Endodermal cell (in vitro differentiated cells): ENCODE measurements at regions not wholly inside any gene's neighbourhood (a gene's known extent, or its start where the extent isn't known, plus 50 kb on each side); places are given as distances from the start of the nearest gene placed in this dataset.

ENCODE experiments used
- DNase-seq: peaks from one replicate; pipeline ENCODE4 v3.0.0-alpha.2; 2017
- H3K27ac ChIP-seq: 2 replicates; pipeline ENCODE4 v1.5.1; 2013; ENCODE audit warnings: mild to moderate bottlenecking, low read depth, low read length, moderate library complexity
- H3K27me3 ChIP-seq: 2 replicates; pipeline ENCODE4 v1.6.1; 2013; ENCODE audit warnings: mild to moderate bottlenecking, low read length, moderate library complexity; ENCODE audit not compliant: insufficient read depth, control insufficient read depth, poor library complexity, severe bottlenecking
- H3K36me3 ChIP-seq: 2 replicates; pipeline ENCODE4 v1.7.0; 2013; ENCODE audit warnings: mild to moderate bottlenecking, low read length, moderate library complexity; ENCODE audit not compliant: control insufficient read depth, insufficient read depth
- H3K4me1 ChIP-seq: one replicate; pipeline ENCODE4 v1.7.0; 2013; ENCODE audit warnings: low read length; ENCODE audit not compliant: control insufficient read depth, insufficient read depth
- H3K4me3 ChIP-seq: 2 replicates; pipeline ENCODE4 v1.5.1; 2013; ENCODE audit warnings: mild to moderate bottlenecking, low read length, moderate library complexity
- H3K9ac ChIP-seq: 2 replicates; pipeline ENCODE4 v1.6.1; 2013; ENCODE audit warnings: mild to moderate bottlenecking, low read length, moderate library complexity; ENCODE audit not compliant: poor library complexity, severe bottlenecking; ENCODE audit errors: extremely low read depth
- H3K9me3 ChIP-seq: 2 replicates; pipeline ENCODE4 v1.6.1; 2013; ENCODE audit warnings: mild to moderate bottlenecking, low read length, moderate library complexity; ENCODE audit not compliant: control insufficient read depth
- H3K27ac Mint-ChIP-seq: 2 replicates; pipeline ENCODE4 v1.8.0; 2020; ENCODE audit warnings: mixed read lengths
- H3K27me3 Mint-ChIP-seq: 2 replicates; pipeline ENCODE4 v1.8.0; 2021; ENCODE audit warnings: mild to moderate bottlenecking, mixed read lengths; ENCODE audit not compliant: insufficient read depth
- H3K36me3 Mint-ChIP-seq: 2 replicates; pipeline ENCODE4 v1.8.0; 2020; ENCODE audit warnings: low read depth, mixed read lengths
- H3K4me1 Mint-ChIP-seq: 2 replicates; pipeline ENCODE4 v1.8.0; 2020; ENCODE audit warnings: mixed read lengths
- H3K4me3 Mint-ChIP-seq: 2 replicates; pipeline ENCODE4 v1.8.0; 2020; ENCODE audit warnings: mild to moderate bottlenecking, moderate library complexity, mixed read lengths
- H3K9me3 Mint-ChIP-seq: 2 replicates; pipeline ENCODE4 v1.8.0; 2020; ENCODE audit warnings: mild to moderate bottlenecking, mixed read lengths
- CTCF ChIP-seq: fragments of 200-600 bp; sonication (generic); conservative IDR thresholded peaks from 2 replicates; pipeline ENCODE4 v1.5.0; 2021; ENCODE audit warnings: antibody characterized with exemption, mild to moderate bottlenecking
- WGBS, 2 experiments: methylation state at CpG; one replicate each; pipeline versions ENCODE4 v1.1.5 to v1.1.7; 2013; ENCODE audit warnings: missing lambda C conversion rate in 2 of 2, mixed read lengths in 1 of 2; ENCODE audit not compliant: insufficient coverage in 1 of 2, insufficient read length in 1 of 2; 5-methylcytosine and 5-hydroxymethylcytosine counted together

GRCh38 chr1:188889166-188889565 lies 1588.5 kb downstream of the BRINP3 start:
- H3K9ac ChIP-seq: no peak overlapping the region
- WGBS, 2 experiments: 92 to 94% methylated on average over 4 to 7 of the region's 7 CpGs
- no peaks in the 10 kb centered on the region for H3K36me3 ChIP-seq
- H3K27ac ChIP-seq: no peak overlapping the region
- Mint-ChIP-seq H3K27me3 (no peaks in the 10 kb centered on the region), H3K4me3 (no peak overlapping the region), H3K27ac (no peak overlapping the region), H3K4me1 (peaks cover 10% of the 10 kb centered on the region), H3K36me3 (no peaks in the 10 kb centered on the region), H3K9me3 (no peaks in the 10 kb centered on the region)
- no peaks in the 10 kb centered on the region for H3K4me1 ChIP-seq
- no peaks in the 10 kb centered on the region for H3K9me3 ChIP-seq
- no peaks in the 10 kb centered on the region for H3K27me3 ChIP-seq
- TF ChIP-seq CTCF: no peak
- no peak for DNase-seq
- no peak overlapping the region for H3K4me3 ChIP-seq

- no peaks in the 10 kb centered on the region for H3K4me1 ChIP-seq
- no peak for DNase-seq
- TF ChIP-seq CTCF: no peak
- Mint-ChIP-seq H3K4me1 (peaks cover 10% of the 10 kb centered on the region), H3K36me3 (no peaks in the 10 kb centered on the region), H3K27me3 (no peaks in the 10 kb centered on the region), H3K27ac (no peak overlapping the region), H3K9me3 (no peaks in the 10 kb centered on the region), H3K4me3 (no peak overlapping the region)
- H3K27me3 ChIP-seq: no peaks in the 10 kb centered on the region
- no peaks in the 10 kb centered on the region for H3K36me3 ChIP-seq
- H3K27ac ChIP-seq: no peak overlapping the region
- H3K9ac ChIP-seq: no peak overlapping the region
- WGBS, 2 experiments: 100% methylated on average over 3 to 4 of the region's 4 CpGs
- no peaks in the 10 kb centered on the region for H3K9me3 ChIP-seq
- no peak overlapping the region for H3K4me3 ChIP-seq
These were observed 1585.7 kb downstream of the BRINP3 start for GRCh38 chr1:188891958-188892357.

GRCh38 chr1:188895611-188896010 lies 1582.1 kb downstream of the BRINP3 start:
- Histone ChIP-seq H3K9ac (no peak overlapping the region), H3K36me3 (no peaks in the 10 kb centered on the region), H3K4me3 (no peak overlapping the region), H3K27ac (no peak overlapping the region), H3K4me1 (no peaks in the 10 kb centered on the region), H3K27me3 (no peaks in the 10 kb centered on the region), H3K9me3 (no peaks in the 10 kb centered on the region)
- DNase-seq: no peak
- no peak for TF ChIP-seq CTCF
- Mint-ChIP-seq H3K4me1 (no peaks in the 10 kb centered on the region), H3K9me3 (no peaks in the 10 kb centered on the region), H3K27me3 (no peaks in the 10 kb centered on the region), H3K4me3 (no peak overlapping the region), H3K27ac (no peak overlapping the region), H3K36me3 (no peaks in the 10 kb centered on the region)
- 85% methylated on average over 3 of the region's 3 CpGs; no CpG with 5 or more reads in 1 of the 2 experiments for WGBS, 2 experiments
